ENCODE measurements at regions not wholly inside any gene's neighbourhood (a gene's known extent, or its start where the extent isn't known, plus 50 kb on each side); places are given as distances from the start of the nearest gene placed in this dataset.
"Not testable (repeated sequence)": the region's sequence is repeated elsewhere in the genome, so short reads cannot be mapped to it uniquely, and the experiment has no call there.

DNA sequence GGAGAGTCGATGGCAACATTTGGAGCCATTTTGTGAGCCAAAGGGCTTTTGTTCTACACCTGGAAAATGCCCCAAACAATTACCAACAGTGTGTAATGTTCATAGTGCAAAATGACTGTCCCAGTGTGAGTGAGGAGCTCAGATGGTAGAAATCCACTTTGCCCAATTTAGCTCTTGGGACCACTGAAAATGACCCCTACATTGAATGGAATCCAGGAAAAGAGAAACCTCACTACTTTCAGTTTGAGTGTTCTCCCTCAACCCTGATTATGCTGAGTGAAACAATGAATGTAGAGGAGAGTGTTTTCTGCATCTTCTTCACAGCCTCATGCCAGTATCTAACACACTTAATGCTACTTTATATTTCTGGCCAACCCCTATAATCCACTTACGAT lies 84.9 kb upstream of the NRN1 start:
- peaks cover 18% of the 10 kb centered on the region for H3K9me3 ChIP-seq (replicated peaks)
- H3K27me3 ChIP-seq (ENCODE audit: low read depth) = peaks cover 4% of the 10 kb centered on the region
- no peak for DNase-seq
- no peak overlapping the region for H3K27ac ChIP-seq (replicated peaks)
- intact Hi-C loops (cut with micrococcal nuclease) = no loop called here
- H3K4me1 ChIP-seq = no peaks in the 10 kb centered on the region
- H3K36me3 ChIP-seq = no peaks in the 10 kb centered on the region
- TF ChIP-seq, protein P1, sequence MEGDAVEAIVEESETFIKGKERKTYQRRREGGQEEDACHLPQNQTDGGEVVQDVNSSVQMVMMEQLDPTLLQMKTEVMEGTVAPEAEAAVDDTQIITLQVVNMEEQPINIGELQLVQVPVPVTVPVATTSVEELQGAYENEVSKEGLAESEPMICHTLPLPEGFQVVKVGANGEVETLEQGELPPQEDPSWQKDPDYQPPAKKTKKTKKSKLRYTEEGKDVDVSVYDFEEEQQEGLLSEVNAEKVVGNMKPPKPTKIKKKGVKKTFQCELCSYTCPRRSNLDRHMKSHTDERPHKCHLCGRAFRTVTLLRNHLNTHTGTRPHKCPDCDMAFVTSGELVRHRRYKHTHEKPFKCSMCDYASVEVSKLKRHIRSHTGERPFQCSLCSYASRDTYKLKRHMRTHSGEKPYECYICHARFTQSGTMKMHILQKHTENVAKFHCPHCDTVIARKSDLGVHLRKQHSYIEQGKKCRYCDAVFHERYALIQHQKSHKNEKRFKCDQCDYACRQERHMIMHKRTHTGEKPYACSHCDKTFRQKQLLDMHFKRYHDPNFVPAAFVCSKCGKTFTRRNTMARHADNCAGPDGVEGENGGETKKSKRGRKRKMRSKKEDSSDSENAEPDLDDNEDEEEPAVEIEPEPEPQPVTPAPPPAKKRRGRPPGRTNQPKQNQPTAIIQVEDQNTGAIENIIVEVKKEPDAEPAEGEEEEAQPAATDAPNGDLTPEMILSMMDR (IDR thresholded peaks at IDR 0.05; ENCODE audit: borderline replicate concordance) = no peak
- no peak overlapping the region for H3K4me3 ChIP-seq

DNA sequence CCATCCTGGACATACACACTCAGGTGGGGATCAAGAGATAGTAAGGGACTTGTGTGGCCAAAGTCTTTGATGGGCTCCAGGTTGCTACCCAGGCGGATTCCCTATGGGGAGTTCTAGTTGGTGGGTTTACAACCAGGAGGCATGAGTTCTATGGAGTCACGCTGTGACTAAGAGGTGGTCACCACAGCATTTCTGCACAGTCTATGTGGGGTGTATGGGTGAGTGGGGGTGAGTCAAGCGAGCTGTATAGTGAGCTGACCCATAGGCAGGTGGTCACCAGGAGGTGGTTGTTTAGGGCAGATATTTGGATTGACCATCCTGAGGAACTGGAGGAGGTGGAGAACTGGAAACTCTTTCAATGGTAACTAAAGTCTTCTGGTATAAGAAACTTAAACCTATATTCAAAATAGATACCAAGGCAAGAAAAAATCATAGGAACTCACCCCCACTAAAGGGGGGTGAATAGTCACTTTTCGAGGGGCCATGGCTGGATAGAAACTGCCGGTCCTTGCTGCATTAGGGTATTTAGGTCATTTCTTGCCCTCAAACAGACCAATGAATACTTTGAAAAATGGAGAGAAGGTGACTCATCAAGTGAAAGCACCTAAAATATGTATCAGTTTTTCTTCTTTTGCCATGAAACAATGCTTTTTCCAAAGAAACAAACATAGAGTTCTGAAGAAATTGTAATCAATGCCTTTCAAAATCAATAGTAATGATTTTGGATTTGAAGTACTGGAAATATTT lies 84.3 kb upstream of the NRN1 start:
- Histone ChIP-seq H3K27ac (replicated peaks) (no peak overlapping the region), H3K9me3 (replicated peaks) (peaks cover 13% of the 10 kb centered on the region), H3K36me3 (no peaks in the 10 kb centered on the region), H3K4me3 (no peak overlapping the region), H3K27me3 (ENCODE audit: low read depth) (peaks cover 4% of the 10 kb centered on the region), H3K4me1 (no peaks in the 10 kb centered on the region)
- TF ChIP-seq, protein P1 (IDR thresholded peaks at IDR 0.05; ENCODE audit: borderline replicate concordance) = no peak
- DNase-seq = no peak
- intact Hi-C loops (cut with micrococcal nuclease) = no loop called here

GRCh38 chr6:6085928-6086668 lies 79.4 kb upstream of the NRN1 start:
- Histone ChIP-seq H3K36me3 (no peaks in the 10 kb centered on the region), H3K4me1 (no peaks in the 10 kb centered on the region), H3K4me3 (no peak overlapping the region), H3K27ac (replicated peaks) (no peak overlapping the region), H3K27me3 (ENCODE audit: low read depth) (peaks cover 4% of the 10 kb centered on the region), H3K9me3 (replicated peaks) (peaks cover 37% of the 10 kb centered on the region)
- DNase-seq = no peak
- TF ChIP-seq, protein P1 (IDR thresholded peaks at IDR 0.05; ENCODE audit: borderline replicate concordance) = no peak
- intact Hi-C loops (cut with micrococcal nuclease) = no loop called here

DNA sequence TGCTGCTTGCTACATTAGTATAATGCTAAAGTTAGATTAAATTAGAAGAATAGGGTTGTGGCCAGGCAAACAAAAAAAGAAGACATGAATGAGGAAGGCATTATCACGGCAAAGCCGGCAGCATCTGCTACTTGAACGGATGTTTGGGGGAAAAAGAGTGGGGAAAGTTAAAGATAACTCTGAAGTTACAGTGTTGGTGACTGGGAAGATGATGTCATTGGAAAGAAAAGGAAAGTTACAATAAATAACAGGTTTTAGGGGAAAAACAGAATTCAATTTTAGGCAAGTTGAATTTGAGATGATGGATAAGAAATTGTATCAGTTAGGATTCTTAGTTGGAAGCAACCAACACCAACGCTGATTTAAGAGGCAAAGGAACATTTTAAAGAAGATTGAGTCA lies 74.2 kb upstream of the NRN1 start:
- Histone ChIP-seq H3K4me3 (no peak overlapping the region), H3K36me3 (no peaks in the 10 kb centered on the region), H3K27ac (replicated peaks) (no peak overlapping the region), H3K4me1 (no peaks in the 10 kb centered on the region), H3K27me3 (ENCODE audit: low read depth) (no peaks in the 10 kb centered on the region), H3K9me3 (replicated peaks) (peaks cover 32% of the 10 kb centered on the region)
- intact Hi-C loops (cut with micrococcal nuclease) = no loop called here
- TF ChIP-seq, protein P1 (IDR thresholded peaks at IDR 0.05; ENCODE audit: borderline replicate concordance) = no peak
- no peak for DNase-seq

DNA sequence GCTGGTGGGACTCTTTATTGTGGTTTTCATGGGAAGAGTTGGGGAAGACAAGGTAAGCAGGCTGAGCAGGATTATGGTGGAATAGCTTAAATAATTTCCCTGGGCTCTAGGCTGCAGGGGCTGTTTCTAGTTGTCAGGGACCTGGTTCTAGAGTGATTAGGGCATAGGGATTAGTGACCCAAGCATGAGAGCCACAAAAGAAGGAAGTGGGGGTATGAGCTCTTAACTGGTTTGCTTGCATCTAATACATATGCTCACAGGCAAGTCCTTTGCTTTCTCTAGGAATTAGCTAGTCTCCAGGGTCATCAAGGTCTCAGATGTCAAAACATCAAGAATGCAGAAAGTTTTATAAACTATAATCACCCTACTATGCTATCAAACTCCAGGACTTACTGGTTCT lies 67.5 kb upstream of the NRN1 start:
- Histone ChIP-seq H3K4me1 (no peaks in the 10 kb centered on the region), H3K9me3 (replicated peaks) (peaks cover 7% of the 10 kb centered on the region), H3K36me3 (no peaks in the 10 kb centered on the region), H3K4me3 (no peak overlapping the region), H3K27me3 (ENCODE audit: low read depth) (peaks cover 43% of the 10 kb centered on the region), H3K27ac (replicated peaks) (no peak overlapping the region)
- intact Hi-C loops (cut with micrococcal nuclease) = no loop called here
- TF ChIP-seq, protein P1 (IDR thresholded peaks at IDR 0.05; ENCODE audit: borderline replicate concordance) = no peak
- no peak for DNase-seq

GRCh38 chr6:6068157-6068556 lies 61.4 kb upstream of the NRN1 start:
- Histone ChIP-seq H3K9me3 (replicated peaks) (peaks cover 22% of the 10 kb centered on the region), H3K27me3 (ENCODE audit: low read depth) (peaks cover 25% of the 10 kb centered on the region)
- H3K36me3 ChIP-seq; H3K4me3 ChIP-seq; DNase-seq; intact Hi-C loops (cut with micrococcal nuclease); H3K27ac ChIP-seq (replicated peaks); H3K4me1 ChIP-seq: not testable (repeated sequence)

Measured in left ventricle myocardium inferior (tissue), 1 donor.